HCT116 (cell line): ENCODE measurements at regions not wholly inside any gene's neighbourhood (a gene's known extent, or its start where the extent isn't known, plus 50 kb on each side); places are given as distances from the start of the nearest gene placed in this dataset.

Experiments used
- ATAC-seq: fragments of 200-7000 bp; cut with Tn5 transposase; 2 replicates; pipeline ENCODE4 v1.9.1; 2020; ENCODE audit warnings: mild to moderate bottlenecking, moderate library complexity
- BruUV-seq: library from RNA; stranded (reverse); fragments of 400-500 nt; replicated peaks from 2 replicates; lab custom pipeline; 2021; lab: Mats Ljungman, UMichigan
- CTCF ChIA-PET: fragments of 300-600 bp; sonication (Branson Sonifier 250); formaldehyde crosslinking; loops from one replicate; lab custom pipeline; 2021; ENCODE audit warnings: antibody characterized with exemption; lab: Charles Lee
- POLR2A ChIA-PET: fragments of 300-600, 350-600 bp; sonication (Branson Sonifier 250); formaldehyde crosslinking; loops from one replicate; lab custom pipeline; 2021; ENCODE audit warnings: antibody characterized with exemption; lab: Charles Lee
- RAD21 ChIA-PET, 2 experiments: fragments of 300-600 bp; sonication (Branson Sonifier 250); formaldehyde crosslinking; loops; one replicate each; lab custom pipeline; 2023; ENCODE audit warnings: low total read pairs in 2 of 2; ENCODE audit not compliant: uncharacterized antibody in 2 of 2, unreplicated experiment in 2 of 2, low non-redundant PET in 1 of 2; lab: Charles Lee
- DNase-seq: peaks from one replicate; pipeline ENCODE4 v3.0.0-alpha.2; 2010; ENCODE audit warnings: low read depth, low spot score
- H2AFZ ChIP-seq: fragments of 200-600 bp; shearing (Covaris generic), sonication (generic); 2 replicates; pipeline ENCODE4 v1.6.1; 2017; ENCODE audit warnings: low read depth, mixed run types, mixed read lengths, antibody characterized with exemption, low read length; ENCODE audit not compliant: poor library complexity, severe bottlenecking
- H3K27ac ChIP-seq: 2 replicates; pipeline ENCODE4 v1.5.1; 2012; ENCODE audit warnings: low read depth, low read length
- H3K27me3 ChIP-seq: fragments of 200-600 bp; sonication (generic); 2 replicates; pipeline ENCODE4 v1.6.1; 2016; ENCODE audit warnings: mixed run types, low read length, mixed read lengths; ENCODE audit not compliant: insufficient read depth
- H3K36me3 ChIP-seq, 2 experiments: fragments of 200-500 bp in 1 of 2; fragments of 200-600 bp in 1 of 2; sonication (Bioruptor generic) in 1 of 2; sonication (generic) in 1 of 2; 2 replicates each; pipeline versions ENCODE4 v1.5.1 to v1.6.1; 2014 to 2016; ENCODE audit warnings: low read length in 2 of 2, inconsistent platforms in 1 of 2, mixed read lengths in 1 of 2, mixed run types in 1 of 2; ENCODE audit not compliant: insufficient read depth in 2 of 2, control insufficient read depth in 1 of 2
- H3K4me1 ChIP-seq, 2 experiments: fragments of 200-600 bp in 1 of 2; sonication (generic) in 1 of 2; 2 replicates each; pipeline versions ENCODE4 v1.5.1 to v1.6.1; 2012 to 2017; ENCODE audit warnings: low read length in 2 of 2, inconsistent platforms in 1 of 2, mild to moderate bottlenecking in 1 of 2, mixed read lengths in 1 of 2, mixed run types in 1 of 2, moderate library complexity in 1 of 2; ENCODE audit not compliant: insufficient read depth in 2 of 2, control insufficient read depth in 1 of 2
- H3K4me2 ChIP-seq: fragments of 200-600 bp; sonication (generic); 2 replicates; pipeline ENCODE4 v1.6.1; 2017; ENCODE audit warnings: mixed run types, low read length, mixed read lengths
- H3K4me3 ChIP-seq, 2 experiments: fragments of 200-600 bp in 1 of 2; sonication (generic) in 1 of 2; replicated peaks in 1 of 2; 2 replicates each; pipeline ENCODE4 v1.5.1; 2011 to 2016; ENCODE audit warnings: low read length in 2 of 2, control low read depth in 1 of 2, low read depth in 1 of 2, mild to moderate bottlenecking in 1 of 2, mixed read lengths in 1 of 2, mixed run types in 1 of 2
- H3K79me2 ChIP-seq: fragments of 200-600 bp; sonication (generic); 2 replicates; pipeline ENCODE4 v1.6.1; 2017; ENCODE audit warnings: mild to moderate bottlenecking, mixed run types, low read length, moderate library complexity, mixed read lengths; ENCODE audit not compliant: insufficient read depth
- H3K9ac ChIP-seq: fragments of 200-600 bp; sonication (generic); 2 replicates; pipeline ENCODE4 v1.6.1; 2016; ENCODE audit warnings: low read length, mixed read lengths
- H3K9me2 ChIP-seq: fragments of 200-600 bp; sonication (generic), shearing (Covaris generic); 2 replicates; pipeline ENCODE4 v1.6.1; 2017; ENCODE audit warnings: mixed run types, mild to moderate bottlenecking, moderate library complexity; ENCODE audit not compliant: insufficient read depth
- H3K9me3 ChIP-seq, 2 experiments: fragments of 200-500 bp in 1 of 2; fragments of 200-600 bp in 1 of 2; sonication (Bioruptor generic) in 1 of 2; sonication (generic) in 1 of 2; 2 replicates each; pipeline ENCODE4 v1.6.1; 2014 to 2017; ENCODE audit warnings: low read length in 2 of 2, mixed read lengths in 2 of 2, inconsistent platforms in 1 of 2, low read depth in 1 of 2, mild to moderate bottlenecking in 1 of 2, mixed run types in 1 of 2, moderate library complexity in 1 of 2; ENCODE audit not compliant: control insufficient read depth in 1 of 2, insufficient read depth in 1 of 2
- H4K20me1 ChIP-seq: fragments of 200-600 bp; sonication (generic), shearing (Covaris generic); 2 replicates; pipeline ENCODE4 v1.6.1; 2017; ENCODE audit warnings: mixed run types, mild to moderate bottlenecking, moderate library complexity; ENCODE audit not compliant: insufficient read depth
- CBX3 ChIP-seq: IDR thresholded peaks from 2 replicates; pipeline ENCODE4 v1.6.1; 2012; ENCODE audit warnings: low read depth
- CEBPB ChIP-seq: IDR thresholded peaks from 2 replicates; pipeline ENCODE4 v1.6.1; 2012; ENCODE audit warnings: low read depth
- CTCF ChIP-seq, 3 experiments: fragments of 200-600 bp in 1 of 3; sonication (generic) in 1 of 3; IDR thresholded peaks in 2 of 3; conservative IDR thresholded peaks in 1 of 3; 2 replicates each; pipeline ENCODE4 v1.5.1; 2012 to 2017; ENCODE audit warnings: low read depth in 2 of 3, low read length in 2 of 3, antibody characterized with exemption in 1 of 3, borderline replicate concordance in 1 of 3, control low read depth in 1 of 3, mild to moderate bottlenecking in 1 of 3, mixed read lengths in 1 of 3, mixed run types in 1 of 3, moderate library complexity in 1 of 3; ENCODE audit not compliant: insufficient read depth in 1 of 3
- EGR1 ChIP-seq: IDR thresholded peaks from 2 replicates; pipeline ENCODE4 v1.6.1; 2012; ENCODE audit warnings: low read depth
- EZH2 ChIP-seq: fragments of 200-600 bp; sonication (generic); IDR thresholded peaks from 2 replicates; pipeline ENCODE4 v1.6.1; 2017; ENCODE audit warnings: antibody characterized with exemption, mixed run types
- FOSL1 ChIP-seq: IDR thresholded peaks from 2 replicates; pipeline ENCODE4 v1.6.1; 2012; ENCODE audit warnings: low read depth
- JUND ChIP-seq: IDR thresholded peaks from 2 replicates; pipeline ENCODE4 v1.6.1; 2012
- MAX ChIP-seq: IDR thresholded peaks from 2 replicates; pipeline ENCODE4 v1.6.1; 2012
- POLR2A ChIP-seq: IDR thresholded peaks from 2 replicates; pipeline ENCODE4 v1.7.0; 2011; ENCODE audit warnings: borderline replicate concordance; ENCODE audit not compliant: insufficient read depth, insufficient read length; ENCODE audit errors: extremely low read depth
- POLR2AphosphoS5 ChIP-seq: IDR thresholded peaks from 2 replicates; pipeline ENCODE4 v1.6.1; 2011; ENCODE audit warnings: mild to moderate bottlenecking, low read depth, low read length, moderate library complexity
- SIN3A ChIP-seq: IDR thresholded peaks from 2 replicates; pipeline ENCODE4 v1.6.1; 2012; ENCODE audit warnings: low read depth
- SP1 ChIP-seq: IDR thresholded peaks from 2 replicates; pipeline ENCODE4 v1.6.1; 2012; ENCODE audit warnings: low read depth
- SRF ChIP-seq: IDR thresholded peaks from 2 replicates; pipeline ENCODE4 v1.6.1; 2012; ENCODE audit warnings: low read depth
- TCF7L2 ChIP-seq: IDR thresholded peaks from 2 replicates; pipeline ENCODE4 v1.7.0; 2011; ENCODE audit warnings: borderline replicate concordance, inconsistent platforms; ENCODE audit not compliant: insufficient read depth, insufficient read length; ENCODE audit errors: extremely low read depth
- YY1 ChIP-seq: IDR thresholded peaks from 2 replicates; pipeline ENCODE4 v1.6.1; 2011; ENCODE audit warnings: low read length, low read depth, moderate library complexity, mild to moderate bottlenecking; ENCODE audit not compliant: insufficient replicate concordance; ENCODE audit errors: extremely low read depth
- ZBTB33 ChIP-seq: IDR thresholded peaks from 2 replicates; pipeline ENCODE4 v1.6.1; 2011; ENCODE audit warnings: mild to moderate bottlenecking, low read length, moderate library complexity; ENCODE audit not compliant: insufficient replicate concordance; ENCODE audit errors: extremely low read depth
- ZFX ChIP-seq: fragments of 450-650 bp; IDR thresholded peaks from 2 replicates; pipeline ENCODE4 v1.6.1; 2017
- ZNF274 ChIP-seq: fragments of 200-500 bp; sonication (Bioruptor generic); IDR thresholded peaks from 2 replicates; pipeline ENCODE4 v1.6.1; 2014; ENCODE audit warnings: mild to moderate bottlenecking, low read depth, low read length, inconsistent platforms
- intact Hi-C: fragments of 100-400 bp; cut with micrococcal nuclease; formaldehyde crosslinking; loops from 2 replicates; pipeline ENCODE4 v1.10.0; 2022

GRCh38 chr14:98014851-98015615 is 1217.9 kb downstream of the VRK1 start:
- no peak overlapping the region for H2AFZ ChIP-seq
- TF ChIP-seq YY1 (no peak), SRF (no peak), SP1 (no peak), ZNF274 (no peak), ZFX (no peak), POLR2AphosphoS5 (no peak), CEBPB (no peak), TCF7L2 (no peak), JUND (no peak), CBX3 (no peak), EZH2 (no peak), FOSL1 (no peak)
- H3K9ac ChIP-seq, result no peak overlapping the region
- no peak overlapping the region for H3K4me3 ChIP-seq
- no peaks in the 10 kb centered on the region for H3K9me3 ChIP-seq
- H3K79me2 ChIP-seq, result no peaks in the 10 kb centered on the region
- BruUV-seq, result no TSS peak
- no peaks in the 10 kb centered on the region for H3K36me3 ChIP-seq
- no peak overlapping the region for H3K4me2 ChIP-seq
- no peaks in the 10 kb centered on the region for H3K9me2 ChIP-seq
- DNase-seq (no peak), ATAC-seq (no peak)
- RAD21 ChIA-PET, result no interaction called here
- POLR2A ChIA-PET, result no interaction called here
- intact Hi-C loops, result no loop called here
- no peak overlapping the region for H3K27ac ChIP-seq
- H4K20me1 ChIP-seq, result no peaks in the 10 kb centered on the region
- no peaks in the 10 kb centered on the region for H3K27me3 ChIP-seq
- CTCF ChIA-PET, result no interaction called here
- no peaks in the 10 kb centered on the region for H3K4me1 ChIP-seq

GRCh38 chr14:98015921-98016320 is 1218.7 kb downstream of the VRK1 start:
- H3K36me3 ChIP-seq, result no peaks in the 10 kb centered on the region
- DNase-seq (no peak), ATAC-seq (no peak)
- RAD21 ChIA-PET, result no interaction called here
- H4K20me1 ChIP-seq, result no peaks in the 10 kb centered on the region
- POLR2A ChIA-PET, result no interaction called here
- no peak overlapping the region for H3K4me3 ChIP-seq
- no peak overlapping the region for H3K9ac ChIP-seq
- H3K27ac ChIP-seq, result no peak overlapping the region
- H2AFZ ChIP-seq, result no peak overlapping the region
- no peaks in the 10 kb centered on the region for H3K27me3 ChIP-seq
- BruUV-seq, result no TSS peak
- CTCF ChIA-PET, result no interaction called here
- H3K4me2 ChIP-seq, result no peak overlapping the region
- H3K79me2 ChIP-seq, result no peaks in the 10 kb centered on the region
- H3K9me3 ChIP-seq, result no peaks in the 10 kb centered on the region
- intact Hi-C loops, result no loop called here
- H3K4me1 ChIP-seq, result no peaks in the 10 kb centered on the region
- no peaks in the 10 kb centered on the region for H3K9me2 ChIP-seq
- TF ChIP-seq CTCF (IDR thresholded peaks at IDR 0.05 in 2 of 3, conservative IDR thresholded peaks at IDR 0.05 in 1 of 3; ENCODE audit: borderline replicate concordance in 1 of 3, insufficient read depth in 1 of 3, low read depth in 2 of 3, low read length in 2 of 3) (no peak), POLR2A (no peak), CEBPB (no peak), ZFX (no peak), TCF7L2 (no peak), ZBTB33 (no peak), EGR1 (no peak), YY1 (no peak), FOSL1 (no peak), MAX (no peak), SIN3A (no peak), CBX3 (no peak)
